Ecto neural progenitor cell (in vitro differentiated cells): ENCODE measurements at regions not wholly inside any gene's neighbourhood (a gene's known extent, or its start where the extent isn't known, plus 50 kb on each side); places are given as distances from the start of the nearest gene placed in this dataset.

Experiments used
- DNase-seq: peaks from one replicate; pipeline ENCODE4 v3.0.0-alpha.2; 2018; ENCODE audit warnings: low spot score

- DNase-seq: no peak
Observed at GRCh38 chr15:47514200-47514652, 203.1 kb upstream of the SEMA6D start.

GRCh38 chr15:47516558-47516957, 200.7 kb upstream of the SEMA6D start:
- no peak for DNase-seq

GRCh38 chr15:47516972-47517371, 200.3 kb upstream of the SEMA6D start:
- DNase-seq: no peak

- no peak for DNase-seq
Observed at GRCh38 chr15:47517737-47518136, 199.6 kb upstream of the SEMA6D start.

GRCh38 chr15:47523681-47524475, 193.4 kb upstream of the SEMA6D start:
- peak; percentile 50 for DNase-seq

GRCh38 chr15:47529241-47529640, 188.1 kb upstream of the SEMA6D start:
- no peak for DNase-seq

- DNase-seq: no peak
Observed at GRCh38 chr15:47534673-47535072, 182.6 kb upstream of the SEMA6D start.

- DNase-seq: no peak
Observed at GRCh38 chr15:47541562-47541961, 175.7 kb upstream of the SEMA6D start.

- DNase-seq: no peak
Observed at GRCh38 chr15:47542312-47542989, 174.9 kb upstream of the SEMA6D start.

GRCh38 chr15:47548231-47548630, 169.1 kb upstream of the SEMA6D start:
- DNase-seq: no peak

GRCh38 chr15:47548986-47549385, 168.3 kb upstream of the SEMA6D start:
- no peak for DNase-seq

- no peak for DNase-seq
Observed at GRCh38 chr15:47551079-47551478, 166.2 kb upstream of the SEMA6D start.

- no peak for DNase-seq
Observed at GRCh38 chr15:47551546-47551945, 165.8 kb upstream of the SEMA6D start.

- DNase-seq: no peak
Observed at GRCh38 chr15:47552978-47553608, 164.2 kb upstream of the SEMA6D start.

GRCh38 chr15:47553947-47554346, 163.4 kb upstream of the SEMA6D start:
- DNase-seq: no peak

GRCh38 chr15:47561102-47561501, 156.2 kb upstream of the SEMA6D start:
- DNase-seq: no peak

GRCh38 chr15:47565949-47566348, 151.4 kb upstream of the SEMA6D start:
- DNase-seq: no peak

GRCh38 chr15:47566610-47567009, 150.7 kb upstream of the SEMA6D start:
- no peak for DNase-seq

- DNase-seq: no peak
Observed at GRCh38 chr15:47568030-47568429, 149.3 kb upstream of the SEMA6D start.

- DNase-seq: no peak
Observed at GRCh38 chr15:47570044-47570443, 147.3 kb upstream of the SEMA6D start.

- DNase-seq: no peak
Observed at GRCh38 chr15:47570451-47570850, 146.9 kb upstream of the SEMA6D start.

- DNase-seq: no peak
Observed at GRCh38 chr15:47570881-47571640, 146.2 kb upstream of the SEMA6D start.
